C4-2B (cell line): ENCODE measurements at regions not wholly inside any gene's neighbourhood (a gene's known extent, or its start where the extent isn't known, plus 50 kb on each side); places are given as distances from the start of the nearest gene placed in this dataset.

Source experiments
- H3K27ac ChIP-seq: fragments of 450-650 bp; 2 replicates; pipeline ENCODE4 v1.5.1; 2017
- CTCF ChIP-seq: fragments of 450-650 bp; conservative IDR thresholded peaks from 2 replicates; pipeline ENCODE4 v1.5.1; 2017; ENCODE audit warnings: mild to moderate bottlenecking
- ZFX ChIP-seq: fragments of 450-650 bp; IDR thresholded peaks from 2 replicates; pipeline ENCODE4 v1.6.1; 2017

DNA sequence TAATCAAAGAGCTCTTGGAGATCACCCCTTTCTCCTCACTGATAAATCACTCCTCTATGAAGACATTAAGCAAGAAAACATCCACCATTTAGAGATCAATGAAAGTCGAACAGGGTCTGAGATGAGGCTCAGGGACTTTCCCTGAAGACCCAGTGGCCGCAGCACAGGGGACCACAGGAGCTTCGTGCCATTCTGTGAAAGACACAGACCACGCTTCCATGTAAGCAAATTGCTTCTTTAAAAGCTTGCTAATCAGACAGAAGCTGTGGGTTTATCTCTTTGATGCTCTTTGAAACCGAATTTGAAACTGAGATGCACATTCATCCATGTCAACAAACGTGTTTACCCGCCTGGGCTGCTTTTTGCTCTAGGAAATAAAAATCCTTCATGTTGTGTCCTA lies 231.9 kb upstream of the PPP2R2D start:
- no peak for TF ChIP-seq CTCF
- no peak for TF ChIP-seq ZFX
- H3K27ac ChIP-seq, result no peak overlapping the region

GRCh38 chr10:131669838-131670237 lies 231.0 kb upstream of the PPP2R2D start:
- no peak overlapping the region for H3K27ac ChIP-seq
- no peak for TF ChIP-seq ZFX
- no peak for TF ChIP-seq CTCF

- no peak overlapping the region for H3K27ac ChIP-seq
- TF ChIP-seq CTCF (no peak), ZFX (no peak)
Observed at GRCh38 chr10:131670341-131670740, 230.5 kb upstream of the PPP2R2D start.

- TF ChIP-seq ZFX (no peak), CTCF (no peak)
- no peak overlapping the region for H3K27ac ChIP-seq
Observed at GRCh38 chr10:131673396-131673795, 227.4 kb upstream of the PPP2R2D start.

GRCh38 chr10:131674130-131674529 lies 226.7 kb upstream of the PPP2R2D start:
- TF ChIP-seq CTCF (no peak), ZFX (no peak)
- H3K27ac ChIP-seq, result no peak overlapping the region

- no peak overlapping the region for H3K27ac ChIP-seq
- TF ChIP-seq ZFX, result no peak
Observed at GRCh38 chr10:131675104-131675503, 225.7 kb upstream of the PPP2R2D start.

DNA sequence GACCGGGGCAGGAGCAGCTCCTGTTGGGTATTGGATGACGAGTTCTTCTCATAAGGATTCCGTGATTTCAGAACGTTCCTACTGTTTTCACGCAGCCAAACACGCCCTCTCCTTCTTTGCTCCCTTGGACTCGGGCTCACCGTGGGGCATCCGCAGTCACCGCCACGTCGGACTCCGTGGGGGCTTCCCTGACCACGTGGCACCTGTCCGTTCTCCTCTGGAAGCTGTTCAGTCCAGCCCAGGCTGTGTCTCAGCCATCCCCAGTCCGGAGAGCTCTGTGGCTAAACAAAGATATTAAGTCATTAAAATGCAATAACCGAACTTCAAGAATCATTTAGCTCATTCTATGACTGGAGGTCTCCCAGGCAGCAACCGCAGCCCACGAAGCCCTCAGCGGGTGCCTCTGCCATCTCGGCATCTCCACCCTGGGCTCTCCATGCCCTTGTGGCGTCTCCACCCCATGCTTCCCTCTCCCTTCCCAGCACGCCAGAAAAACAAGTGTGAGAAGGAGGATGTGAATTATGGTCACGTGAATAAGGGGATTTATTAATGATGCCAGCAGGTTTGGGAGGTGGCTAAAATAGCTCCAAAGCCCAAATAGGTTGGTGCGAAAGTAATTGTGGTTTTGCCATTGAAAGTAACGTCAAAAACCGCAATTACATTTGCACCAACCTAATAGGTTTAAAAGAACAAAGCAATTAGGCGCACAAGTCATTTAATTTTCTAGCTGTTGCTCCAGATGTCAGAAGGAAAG lies 224.6 kb upstream of the PPP2R2D start:
- TF ChIP-seq CTCF (no peak), ZFX (no peak)
- no peak overlapping the region for H3K27ac ChIP-seq

GRCh38 chr10:131676800-131677421 lies 223.9 kb upstream of the PPP2R2D start:
- H3K27ac ChIP-seq, result no peak overlapping the region
- TF ChIP-seq CTCF (no peak), ZFX (no peak)
